DND-41 (cell line): ENCODE measurements at regions not wholly inside any gene's neighbourhood (a gene's known extent, or its start where the extent isn't known, plus 50 kb on each side); places are given as distances from the start of the nearest gene placed in this dataset.

Experiments used
- ATAC-seq: fragments of 200-7000 bp; cut with Tn5 transposase; 3 replicates; pipeline ENCODE4 v1.9.1; 2021; ENCODE audit warnings: low read depth; ENCODE audit not compliant: insufficient read depth
- DNase-seq: peaks from one replicate; pipeline ENCODE4 v3.0.0-alpha.2; 2020
- H2AFZ ChIP-seq: 2 replicates; pipeline ENCODE4 v1.6.0; 2012; ENCODE audit warnings: low read depth, low read length
- H3K27ac ChIP-seq: 2 replicates; pipeline ENCODE4 v1.5.1; 2012; ENCODE audit warnings: low read length, inconsistent platforms
- H3K27me3 ChIP-seq: fragments of 200-600 bp; sonication (generic); 2 replicates; pipeline ENCODE4 v1.6.0; 2012; ENCODE audit warnings: low read length, mild to moderate bottlenecking, inconsistent platforms; ENCODE audit not compliant: insufficient read depth, poor library complexity
- H3K36me3 ChIP-seq: 2 replicates; pipeline ENCODE4 v1.5.1; 2012; ENCODE audit warnings: low read length, inconsistent platforms; ENCODE audit not compliant: insufficient read depth
- H3K4me1 ChIP-seq: 2 replicates; pipeline ENCODE4 v1.5.1; 2012; ENCODE audit warnings: mild to moderate bottlenecking, low read length; ENCODE audit not compliant: insufficient read depth
- H3K4me2 ChIP-seq: 2 replicates; pipeline ENCODE4 v1.6.0; 2012; ENCODE audit warnings: mild to moderate bottlenecking, moderate library complexity, low read length, inconsistent platforms; ENCODE audit not compliant: insufficient read depth
- H3K4me3 ChIP-seq, 2 experiments: fragments of 200-600 bp in 1 of 2; shearing (Covaris generic) in 1 of 2; 2 replicates each; pipeline ENCODE4 v1.5.1; 2012 to 2016; ENCODE audit warnings: inconsistent platforms in 2 of 2, low read length in 2 of 2, mild to moderate bottlenecking in 2 of 2, low read depth in 1 of 2, moderate library complexity in 1 of 2
- H3K79me2 ChIP-seq: 2 replicates; pipeline ENCODE4 v1.6.0; 2012; ENCODE audit warnings: low read length, inconsistent platforms; ENCODE audit not compliant: insufficient read depth
- H3K9ac ChIP-seq: 2 replicates; pipeline ENCODE4 v1.6.0; 2012; ENCODE audit warnings: low read depth, mild to moderate bottlenecking, inconsistent platforms, low read length, moderate library complexity
- H3K9me3 ChIP-seq: 2 replicates; pipeline ENCODE4 v1.5.1; 2012; ENCODE audit warnings: low read length, moderate library complexity, mild to moderate bottlenecking, inconsistent platforms; ENCODE audit not compliant: insufficient read depth, severe bottlenecking
- H4K20me1 ChIP-seq: 2 replicates; pipeline ENCODE4 v1.6.0; 2012; ENCODE audit warnings: low read length; ENCODE audit not compliant: insufficient read depth
- CTCF ChIP-seq: IDR thresholded peaks from 2 replicates; pipeline ENCODE4 v1.5.1; 2012; ENCODE audit warnings: borderline replicate concordance, low read length, moderate library complexity, mild to moderate bottlenecking; ENCODE audit not compliant: poor library complexity, severe bottlenecking; ENCODE audit errors: extremely low read depth
- EZH2 ChIP-seq: IDR thresholded peaks from 3 replicates; pipeline ENCODE4 v1.6.1; 2012; ENCODE audit warnings: borderline replicate concordance, low read depth, mild to moderate bottlenecking, moderate library complexity, low read length, inconsistent platforms; ENCODE audit not compliant: severe bottlenecking

- TF ChIP-seq EZH2 (no peak), CTCF (no peak)
- H3K27me3 ChIP-seq = peaks cover 3% of the 10 kb centered on the region
- no peaks in the 10 kb centered on the region for H3K79me2 ChIP-seq
- no peak overlapping the region for H2AFZ ChIP-seq
- ATAC-seq = no peak
- no peak overlapping the region for H3K4me2 ChIP-seq
- H3K4me3 ChIP-seq = no peak overlapping the region
- H3K4me1 ChIP-seq = no peaks in the 10 kb centered on the region
- H3K9me3 ChIP-seq = no peaks in the 10 kb centered on the region
- no peaks in the 10 kb centered on the region for H3K36me3 ChIP-seq
- H4K20me1 ChIP-seq = no peaks in the 10 kb centered on the region
- no peak overlapping the region for H3K9ac ChIP-seq
- DNase-seq = no peak
- H3K27ac ChIP-seq = no peak overlapping the region
Measured at GRCh38 chr9:108582726-108583125, 273.1 kb downstream of the ACTL7B start.

- no peaks in the 10 kb centered on the region for H3K4me1 ChIP-seq
- H3K36me3 ChIP-seq = no peaks in the 10 kb centered on the region
- no peaks in the 10 kb centered on the region for H3K27me3 ChIP-seq
- no peak overlapping the region for H3K27ac ChIP-seq
- H2AFZ ChIP-seq = no peak overlapping the region
- TF ChIP-seq CTCF (no peak), EZH2 (no peak)
- H3K4me3 ChIP-seq = no peak overlapping the region
- H3K79me2 ChIP-seq = no peaks in the 10 kb centered on the region
- DNase-seq = no peak
- H3K4me2 ChIP-seq = no peak overlapping the region
- H3K9ac ChIP-seq = no peak overlapping the region
- peak; percentile 48; the same call in 1 of the 3 replicates for ATAC-seq
- no peaks in the 10 kb centered on the region for H4K20me1 ChIP-seq
- no peaks in the 10 kb centered on the region for H3K9me3 ChIP-seq
Measured at GRCh38 chr9:108579757-108580439, 275.9 kb downstream of the ACTL7B start.

- Histone ChIP-seq H3K27ac (no peak overlapping the region), H3K27me3 (peaks cover 2% of the 10 kb centered on the region), H2AFZ (no peak overlapping the region), H3K36me3 (no peaks in the 10 kb centered on the region), H3K4me3 (no peak overlapping the region), H3K79me2 (no peaks in the 10 kb centered on the region), H3K4me1 (no peaks in the 10 kb centered on the region), H3K4me2 (no peak overlapping the region), H3K9me3 (no peaks in the 10 kb centered on the region), H3K9ac (no peak overlapping the region), H4K20me1 (no peaks in the 10 kb centered on the region)
- DNase-seq (no peak), ATAC-seq (no peak)
- TF ChIP-seq EZH2 (no peak), CTCF (no peak)
Measured at GRCh38 chr9:108575276-108575675, 280.5 kb downstream of the ACTL7B start.
